Mammary epithelial cell (primary cell): ENCODE measurements at regions not wholly inside any gene's neighbourhood (a gene's known extent, or its start where the extent isn't known, plus 50 kb on each side); places are given as distances from the start of the nearest gene placed in this dataset.

Experiments used
- EZH2 ChIP-seq: IDR thresholded peaks from 2 replicates; pipeline ENCODE4 v1.6.1; 2012; ENCODE audit warnings: low read length, inconsistent platforms, borderline replicate concordance
- TF ChIP-seq, protein P1 (sequence below), 2 donors: IDR thresholded peaks in 1 of 2; conservative IDR thresholded peaks in 1 of 2; 2 replicates each; pipeline ENCODE4 v1.5.1; 2011 to 2012; ENCODE audit warnings: inconsistent platforms in 2 of 2, low read length in 2 of 2, mild to moderate bottlenecking in 2 of 2, control low read depth in 1 of 2, low read depth in 1 of 2; ENCODE audit not compliant: insufficient read depth in 1 of 2; ENCODE audit errors: extremely low read depth in 1 of 2

DNA sequence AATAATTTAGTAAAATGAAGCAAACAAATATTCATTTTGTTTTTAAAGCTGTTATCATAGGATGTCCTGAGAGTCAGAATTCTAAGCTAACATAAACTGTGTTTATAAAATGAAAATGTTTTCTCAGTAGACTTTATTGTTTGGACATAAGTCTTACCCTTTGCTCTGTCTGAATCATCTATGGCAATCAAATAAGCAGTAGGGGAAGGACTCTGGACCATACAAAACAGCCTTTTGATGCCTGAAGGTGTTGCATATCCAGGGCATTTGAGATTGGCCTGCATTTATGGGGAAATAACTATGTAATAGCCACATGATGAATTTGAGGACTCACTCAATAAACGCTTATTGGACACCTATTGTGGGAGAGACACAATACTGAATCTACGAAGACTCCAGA, 123.0 kb upstream of the ATP5MC3 start:
- TF ChIP-seq, protein P1, sequence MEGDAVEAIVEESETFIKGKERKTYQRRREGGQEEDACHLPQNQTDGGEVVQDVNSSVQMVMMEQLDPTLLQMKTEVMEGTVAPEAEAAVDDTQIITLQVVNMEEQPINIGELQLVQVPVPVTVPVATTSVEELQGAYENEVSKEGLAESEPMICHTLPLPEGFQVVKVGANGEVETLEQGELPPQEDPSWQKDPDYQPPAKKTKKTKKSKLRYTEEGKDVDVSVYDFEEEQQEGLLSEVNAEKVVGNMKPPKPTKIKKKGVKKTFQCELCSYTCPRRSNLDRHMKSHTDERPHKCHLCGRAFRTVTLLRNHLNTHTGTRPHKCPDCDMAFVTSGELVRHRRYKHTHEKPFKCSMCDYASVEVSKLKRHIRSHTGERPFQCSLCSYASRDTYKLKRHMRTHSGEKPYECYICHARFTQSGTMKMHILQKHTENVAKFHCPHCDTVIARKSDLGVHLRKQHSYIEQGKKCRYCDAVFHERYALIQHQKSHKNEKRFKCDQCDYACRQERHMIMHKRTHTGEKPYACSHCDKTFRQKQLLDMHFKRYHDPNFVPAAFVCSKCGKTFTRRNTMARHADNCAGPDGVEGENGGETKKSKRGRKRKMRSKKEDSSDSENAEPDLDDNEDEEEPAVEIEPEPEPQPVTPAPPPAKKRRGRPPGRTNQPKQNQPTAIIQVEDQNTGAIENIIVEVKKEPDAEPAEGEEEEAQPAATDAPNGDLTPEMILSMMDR (conservative IDR thresholded peaks at IDR 0.05 in 1 of 2, IDR thresholded peaks at IDR 0.05 in 1 of 2; ENCODE audit: extremely low read depth in 1 of 2, insufficient read depth in 1 of 2, low read depth in 1 of 2, low read length in 2 of 2) = no peak
- no peak for TF ChIP-seq EZH2
